Smooth muscle cell (in vitro differentiated cells): ENCODE measurements at regions not wholly inside any gene's neighbourhood (a gene's known extent, or its start where the extent isn't known, plus 50 kb on each side); places are given as distances from the start of the nearest gene placed in this dataset.

ENCODE experiments used
- DNase-seq: peaks from one replicate; lab custom pipeline; 2025; ENCODE audit not compliant: unreplicated experiment; lab: John Stamatoyannopoulos, UW
- H2AFZ ChIP-seq: fragments of 200-600 bp; sonication (generic); 2 replicates; pipeline ENCODE4 v1.6.0; 2016; ENCODE audit warnings: antibody characterized with exemption, low read depth, mild to moderate bottlenecking
- H3F3A ChIP-seq: fragments of 200-600 bp; sonication (generic); 2 replicates; pipeline ENCODE4 v1.6.0; 2017; ENCODE audit warnings: antibody characterized with exemption, low read depth
- H3K27ac ChIP-seq: fragments of 200-600 bp; sonication (generic); 2 replicates; pipeline ENCODE4 v1.5.1; 2016; ENCODE audit warnings: low read depth, mild to moderate bottlenecking
- H3K27me3 ChIP-seq: fragments of 200-600 bp; sonication (generic); 2 replicates; pipeline ENCODE4 v1.6.1; 2016; ENCODE audit warnings: low read depth, mild to moderate bottlenecking
- H3K36me3 ChIP-seq: fragments of 200-600 bp; sonication (generic); 2 replicates; pipeline ENCODE4 v1.5.1; 2016; ENCODE audit warnings: low read depth
- H3K4me1 ChIP-seq: fragments of 200-600 bp; sonication (generic); 2 replicates; pipeline ENCODE4 v1.5.1; 2016; ENCODE audit warnings: low read depth
- H3K4me2 ChIP-seq: fragments of 200-600 bp; sonication (generic); 2 replicates; pipeline ENCODE4 v1.6.0; 2016; ENCODE audit warnings: mild to moderate bottlenecking
- H3K4me3 ChIP-seq: fragments of 200-600 bp; sonication (generic); 2 replicates; pipeline ENCODE4 v1.5.1; 2016; ENCODE audit warnings: mild to moderate bottlenecking
- H3K79me2 ChIP-seq: fragments of 200-600 bp; sonication (generic); 2 replicates; pipeline ENCODE4 v1.6.0; 2016; ENCODE audit warnings: low read depth, mild to moderate bottlenecking
- H3K9ac ChIP-seq: fragments of 200-600 bp; sonication (generic); 2 replicates; pipeline ENCODE4 v1.6.0; 2016; ENCODE audit warnings: low read depth
- H3K9me3 ChIP-seq: fragments of 200-600 bp; sonication (generic); replicated peaks from 2 replicates; pipeline ENCODE4 v1.5.1; 2016; ENCODE audit warnings: low read depth
- H4K20me1 ChIP-seq: fragments of 200-600 bp; sonication (generic); 2 replicates; pipeline ENCODE4 v1.6.0; 2016; ENCODE audit warnings: low read depth
- WGBS: methylation state at CpG from one replicate; pipeline ENCODE4 v1.1.7; 2016; ENCODE audit warnings: low lambda C conversion rate; 5-methylcytosine and 5-hydroxymethylcytosine counted together
- TF ChIP-seq, protein P1 (sequence below): fragments of 200-600 bp; sonication (generic); IDR thresholded peaks from 2 replicates; pipeline ENCODE4 v1.5.1; 2017; ENCODE audit warnings: borderline replicate concordance, mild to moderate bottlenecking, antibody characterized with exemption; ENCODE audit not compliant: insufficient read depth, poor library complexity, severe bottlenecking

DNA sequence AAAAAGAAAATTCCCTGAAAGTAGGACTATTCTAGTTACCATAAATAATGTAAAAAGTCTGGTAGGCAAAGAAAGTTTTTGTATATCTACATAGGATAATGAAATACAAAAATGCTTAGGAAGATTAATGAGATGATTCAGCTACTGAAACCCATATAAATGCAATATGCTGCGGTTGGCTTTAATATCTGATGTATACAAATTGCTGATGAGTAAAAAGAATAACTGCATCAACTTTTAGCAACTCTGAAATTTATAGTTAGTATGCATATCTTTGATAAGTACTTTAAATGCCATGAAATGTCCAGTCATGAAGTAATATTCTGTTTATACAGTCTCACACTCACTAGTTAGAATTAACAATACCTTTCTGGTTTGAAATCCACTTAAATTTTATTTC lies 404.8 kb downstream of the TLL1 start:
- Histone ChIP-seq H2AFZ (no peak overlapping the region), H3K36me3 (no peaks in the 10 kb centered on the region), H3F3A (no peaks in the 10 kb centered on the region), H3K4me2 (no peak overlapping the region), H3K27me3 (no peaks in the 10 kb centered on the region), H3K27ac (no peak overlapping the region), H3K4me3 (no peak overlapping the region), H4K20me1 (no peaks in the 10 kb centered on the region), H3K9me3 (no peaks in the 10 kb centered on the region), H3K9ac (no peak overlapping the region), H3K4me1 (no peaks in the 10 kb centered on the region), H3K79me2 (no peaks in the 10 kb centered on the region)
- TF ChIP-seq, protein P1, sequence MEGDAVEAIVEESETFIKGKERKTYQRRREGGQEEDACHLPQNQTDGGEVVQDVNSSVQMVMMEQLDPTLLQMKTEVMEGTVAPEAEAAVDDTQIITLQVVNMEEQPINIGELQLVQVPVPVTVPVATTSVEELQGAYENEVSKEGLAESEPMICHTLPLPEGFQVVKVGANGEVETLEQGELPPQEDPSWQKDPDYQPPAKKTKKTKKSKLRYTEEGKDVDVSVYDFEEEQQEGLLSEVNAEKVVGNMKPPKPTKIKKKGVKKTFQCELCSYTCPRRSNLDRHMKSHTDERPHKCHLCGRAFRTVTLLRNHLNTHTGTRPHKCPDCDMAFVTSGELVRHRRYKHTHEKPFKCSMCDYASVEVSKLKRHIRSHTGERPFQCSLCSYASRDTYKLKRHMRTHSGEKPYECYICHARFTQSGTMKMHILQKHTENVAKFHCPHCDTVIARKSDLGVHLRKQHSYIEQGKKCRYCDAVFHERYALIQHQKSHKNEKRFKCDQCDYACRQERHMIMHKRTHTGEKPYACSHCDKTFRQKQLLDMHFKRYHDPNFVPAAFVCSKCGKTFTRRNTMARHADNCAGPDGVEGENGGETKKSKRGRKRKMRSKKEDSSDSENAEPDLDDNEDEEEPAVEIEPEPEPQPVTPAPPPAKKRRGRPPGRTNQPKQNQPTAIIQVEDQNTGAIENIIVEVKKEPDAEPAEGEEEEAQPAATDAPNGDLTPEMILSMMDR = no peak
- 87% methylated on average over 1 of the region's 1 CpG for WGBS
- no peak for DNase-seq

DNA sequence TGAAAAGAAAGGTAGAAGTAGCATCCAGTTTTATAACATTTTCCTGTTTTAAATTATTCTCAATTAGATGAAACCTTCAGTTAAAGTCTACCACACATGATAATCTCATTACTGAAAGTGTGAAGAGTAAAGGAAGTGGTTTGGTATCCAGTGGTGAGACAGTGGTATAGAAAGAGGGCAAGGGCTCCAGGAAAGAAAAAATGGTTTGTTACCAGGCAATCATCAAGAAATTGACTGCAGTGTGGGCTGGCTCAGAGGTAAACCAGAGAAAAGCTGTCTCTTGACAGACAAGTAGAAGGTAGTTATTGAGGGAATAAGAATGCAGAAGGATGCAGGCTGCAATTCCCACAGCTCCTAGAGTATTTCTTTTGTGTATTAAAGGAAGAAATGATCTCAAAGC lies 406.2 kb downstream of the TLL1 start:
- H3K79me2 ChIP-seq = no peaks in the 10 kb centered on the region
- H4K20me1 ChIP-seq = no peaks in the 10 kb centered on the region
- no peak overlapping the region for H3K4me2 ChIP-seq
- H3K4me3 ChIP-seq = no peak overlapping the region
- no peak overlapping the region for H3K27ac ChIP-seq
- no peaks in the 10 kb centered on the region for H3K9me3 ChIP-seq
- DNase-seq = no peak
- no peak overlapping the region for H2AFZ ChIP-seq
- no peaks in the 10 kb centered on the region for H3K4me1 ChIP-seq
- no peaks in the 10 kb centered on the region for H3K27me3 ChIP-seq
- H3F3A ChIP-seq = no peaks in the 10 kb centered on the region
- TF ChIP-seq, protein P1 = no peak
- H3K9ac ChIP-seq = no peak overlapping the region
- H3K36me3 ChIP-seq = no peaks in the 10 kb centered on the region

DNA sequence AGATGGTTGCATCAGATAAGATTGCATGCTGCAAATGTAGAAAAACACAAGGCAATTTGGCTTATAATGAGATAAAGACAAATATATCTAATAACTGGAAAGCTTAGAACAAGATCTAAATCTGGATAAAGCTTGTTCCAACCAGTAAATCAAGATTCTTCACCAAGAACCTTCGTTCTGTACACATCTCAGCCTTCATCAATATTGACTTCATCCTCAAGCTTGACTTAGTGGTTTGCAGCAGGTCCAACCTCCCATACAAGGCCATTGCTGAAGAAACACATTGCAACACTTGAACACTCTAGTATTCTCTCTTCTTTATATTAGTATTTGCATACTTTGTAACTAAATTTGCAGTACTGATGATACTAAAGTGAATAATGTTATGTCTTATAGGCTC lies 407.6 kb downstream of the TLL1 start:
- Histone ChIP-seq H3F3A (no peaks in the 10 kb centered on the region), H3K4me2 (no peak overlapping the region), H4K20me1 (no peaks in the 10 kb centered on the region), H3K9me3 (no peaks in the 10 kb centered on the region), H3K9ac (no peak overlapping the region), H3K4me1 (no peaks in the 10 kb centered on the region), H3K27me3 (no peaks in the 10 kb centered on the region), H3K36me3 (no peaks in the 10 kb centered on the region), H3K4me3 (no peak overlapping the region), H3K27ac (no peak overlapping the region), H2AFZ (no peak overlapping the region), H3K79me2 (no peaks in the 10 kb centered on the region)
- 62% methylated on average over 1 of the region's 1 CpG for WGBS
- no peak for DNase-seq
- TF ChIP-seq, protein P1 = no peak

DNA sequence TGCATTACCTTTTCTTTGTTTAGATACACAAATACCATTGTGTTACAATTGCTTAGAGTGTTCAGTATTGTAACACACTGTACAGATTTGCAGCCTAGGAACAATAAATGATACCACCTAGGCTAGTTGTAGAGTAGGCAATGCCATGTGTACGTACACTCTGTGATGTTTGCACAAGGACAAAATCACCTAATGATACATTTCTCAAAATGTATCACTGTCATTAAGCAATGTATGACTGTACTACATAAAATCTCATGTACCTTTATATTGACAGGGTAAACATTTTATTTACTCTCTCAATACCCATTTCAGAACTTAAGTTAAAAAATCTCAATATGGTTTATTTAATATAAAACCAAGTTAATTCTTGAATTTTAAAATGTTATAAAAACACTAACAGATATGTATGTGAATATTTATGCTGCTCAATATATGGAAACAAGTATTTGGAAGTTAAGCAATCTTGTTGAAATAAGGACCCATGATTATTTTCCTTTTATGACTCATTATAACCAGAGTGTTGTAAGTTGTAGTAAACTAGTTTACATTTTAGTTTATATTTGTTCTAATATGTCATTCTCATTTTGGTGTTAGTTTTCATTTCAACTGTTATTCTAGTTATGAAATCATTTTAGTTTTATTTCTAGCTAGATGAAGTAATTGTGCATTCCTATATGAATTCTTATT lies 409.2 kb downstream of the TLL1 start:
- H3K4me2 ChIP-seq = no peak overlapping the region
- no peak overlapping the region for H2AFZ ChIP-seq
- H3K9ac ChIP-seq = no peak overlapping the region
- TF ChIP-seq, protein P1 = no peak
- H3K4me3 ChIP-seq = no peak overlapping the region
- H3K79me2 ChIP-seq = no peaks in the 10 kb centered on the region
- 0% methylated on average over 1 of the region's 1 CpG for WGBS
- H3K27me3 ChIP-seq = no peaks in the 10 kb centered on the region
- no peaks in the 10 kb centered on the region for H4K20me1 ChIP-seq
- H3K36me3 ChIP-seq = no peaks in the 10 kb centered on the region
- H3K27ac ChIP-seq = no peak overlapping the region
- H3K4me1 ChIP-seq = no peaks in the 10 kb centered on the region
- DNase-seq = no peak
- H3K9me3 ChIP-seq = no peaks in the 10 kb centered on the region
- no peaks in the 10 kb centered on the region for H3F3A ChIP-seq
